Psoas muscle (tissue), 7 donors: ENCODE measurements at regions not wholly inside any gene's neighbourhood (a gene's known extent, or its start where the extent isn't known, plus 50 kb on each side); places are given as distances from the start of the nearest gene placed in this dataset.

Experiments
- ATAC-seq, 4 donors: fragments of 200-7000 bp; cut with Tn5 transposase; one replicate each; pipeline ENCODE4 v1.9.1; 2020; ENCODE audit warnings: moderate library complexity in 3 of 4, mild to moderate bottlenecking in 2 of 4
- DNase-seq, 2 donors: peaks; one replicate each; pipeline ENCODE4 v3.0.0-alpha.2; 2020
- H3K27ac ChIP-seq: fragments of 200-600 bp; one replicate; pipeline ENCODE4 v1.8.0; 2022
- H3K27me3 ChIP-seq, 3 donors: fragments of 200-600 bp in 1 of 3; one replicate each; pipeline versions ENCODE4 v1.6.1 to v1.8.0; 2013 to 2022; ENCODE audit warnings: low read length in 2 of 3, mild to moderate bottlenecking in 2 of 3, moderate library complexity in 1 of 3; ENCODE audit not compliant: insufficient read depth in 3 of 3
- H3K36me3 ChIP-seq, 2 donors: fragments of 200-600 bp in 1 of 2; one replicate each; pipeline versions ENCODE4 v1.6.1 to v1.8.0; 2013 to 2022; ENCODE audit warnings: low read depth in 1 of 2, mild to moderate bottlenecking in 1 of 2, moderate library complexity in 1 of 2; ENCODE audit not compliant: insufficient read depth in 1 of 2
- H3K4me1 ChIP-seq: fragments of 200-600 bp; one replicate; pipeline ENCODE4 v1.8.0; 2022
- H3K4me3 ChIP-seq: fragments of 200-600 bp; one replicate; pipeline ENCODE4 v1.8.0; 2022; ENCODE audit warnings: mild to moderate bottlenecking
- H3K9me3 ChIP-seq: fragments of 200-600 bp; one replicate; pipeline ENCODE4 v1.8.0; 2022
- WGBS, 3 donors: extraction: QIAGEN DNeasy Blood & Tissue Kit; methylation state at CpG; one replicate each; pipeline versions ENCODE4 v1.1.6 to v1.1.7; 2013; 5-methylcytosine and 5-hydroxymethylcytosine counted together
- intact Hi-C, 2 donors: fragments of 100-400 bp; cut with DNase I; formaldehyde crosslinking; loops; one replicate each; pipeline versions ENCODE4 v1.11.0 to v1.14.2; 2022
- TF ChIP-seq, protein P1 (sequence below): fragments of 200-600 bp; IDR thresholded peaks from one replicate; pipeline ENCODE4 v1.8.0; 2022; ENCODE audit warnings: antibody characterized with exemption
- donor health status: healthy with polysubstance abuse.
- donor health status: DM: no; HTN: no; CAD: no; lungs with moderate emphysema.
- donor health status: Bipolar disorder and iron deficiency.
- donor health status: healthy.
- donor health status: DM: yes; HTN: yes; CAD: no.
- donor health status: DM: no; HTN: no; CAD: no.
- donor health status: DM: yes; HTN: yes; CAD: no.

GRCh38 chr6:98458708-98459107, 375.7 kb upstream of the POU3F2 start:
- Histone ChIP-seq H3K9me3 (no peaks in the 10 kb centered on the region), H3K27me3 (no peaks in the 10 kb centered on the region), H3K4me1 (no peaks in the 10 kb centered on the region), H3K36me3 (no peaks in the 10 kb centered on the region), H3K27ac (no peak overlapping the region), H3K4me3 (no peak overlapping the region)
- WGBS, 3 donors = 74 to 83% (median 79%) methylated on average over 2 of the region's 2 CpGs
- DNase-seq (no peak), ATAC-seq (no peak)
- intact Hi-C loops = no loop called here
- TF ChIP-seq, protein P1, sequence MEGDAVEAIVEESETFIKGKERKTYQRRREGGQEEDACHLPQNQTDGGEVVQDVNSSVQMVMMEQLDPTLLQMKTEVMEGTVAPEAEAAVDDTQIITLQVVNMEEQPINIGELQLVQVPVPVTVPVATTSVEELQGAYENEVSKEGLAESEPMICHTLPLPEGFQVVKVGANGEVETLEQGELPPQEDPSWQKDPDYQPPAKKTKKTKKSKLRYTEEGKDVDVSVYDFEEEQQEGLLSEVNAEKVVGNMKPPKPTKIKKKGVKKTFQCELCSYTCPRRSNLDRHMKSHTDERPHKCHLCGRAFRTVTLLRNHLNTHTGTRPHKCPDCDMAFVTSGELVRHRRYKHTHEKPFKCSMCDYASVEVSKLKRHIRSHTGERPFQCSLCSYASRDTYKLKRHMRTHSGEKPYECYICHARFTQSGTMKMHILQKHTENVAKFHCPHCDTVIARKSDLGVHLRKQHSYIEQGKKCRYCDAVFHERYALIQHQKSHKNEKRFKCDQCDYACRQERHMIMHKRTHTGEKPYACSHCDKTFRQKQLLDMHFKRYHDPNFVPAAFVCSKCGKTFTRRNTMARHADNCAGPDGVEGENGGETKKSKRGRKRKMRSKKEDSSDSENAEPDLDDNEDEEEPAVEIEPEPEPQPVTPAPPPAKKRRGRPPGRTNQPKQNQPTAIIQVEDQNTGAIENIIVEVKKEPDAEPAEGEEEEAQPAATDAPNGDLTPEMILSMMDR = no peak

DNA sequence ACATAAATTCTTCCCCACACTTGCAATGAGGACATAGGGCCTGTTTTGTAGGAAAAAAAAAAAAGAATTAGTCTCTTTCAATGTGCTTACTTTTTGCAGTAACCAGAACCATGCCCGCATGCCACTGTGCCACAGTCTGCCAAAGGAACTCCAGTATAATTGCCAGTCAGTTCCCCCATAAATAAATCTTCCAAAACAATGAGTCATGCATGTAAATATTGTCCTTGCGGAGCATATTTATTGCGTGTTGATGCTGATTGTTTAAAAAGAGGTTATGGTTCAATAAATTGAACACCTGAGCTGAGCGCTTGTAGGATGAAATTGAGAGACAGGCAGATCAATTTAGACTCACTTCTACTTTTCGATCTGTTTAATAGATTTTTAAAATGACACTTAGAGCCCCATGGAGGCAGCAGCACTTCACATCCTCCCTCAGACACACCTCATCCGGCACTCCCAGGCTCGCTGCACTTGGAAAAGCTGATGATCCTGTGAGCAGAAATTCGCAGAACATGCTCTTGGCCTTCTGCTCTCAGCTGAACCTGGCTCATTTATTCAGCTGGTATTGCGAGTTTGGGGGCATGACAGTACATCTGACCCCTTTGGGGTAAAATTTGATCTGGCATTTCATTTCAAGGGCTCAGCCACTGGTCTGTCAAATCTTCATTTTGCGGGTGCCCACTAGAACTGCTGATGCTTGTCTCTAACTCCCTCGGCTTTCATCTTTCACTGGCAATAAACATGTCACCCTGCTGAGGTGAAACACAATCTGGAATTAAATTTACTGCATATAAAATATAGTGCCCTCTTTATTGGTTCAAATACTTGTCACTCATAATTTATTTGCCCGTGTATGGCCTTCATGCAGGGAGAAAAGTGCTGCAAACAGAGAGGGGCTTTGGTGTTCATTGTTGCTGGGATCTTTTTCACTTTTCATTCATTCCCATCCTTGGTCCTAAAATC, 371.1 kb upstream of the POU3F2 start:
- Histone ChIP-seq H3K9me3 (no peaks in the 10 kb centered on the region), H3K36me3 (no peaks in the 10 kb centered on the region), H3K27me3 (no peaks in the 10 kb centered on the region), H3K4me1 (no peaks in the 10 kb centered on the region), H3K4me3 (no peak overlapping the region), H3K27ac (no peak overlapping the region)
- no peak for ATAC-seq
- intact Hi-C loops = no loop called here
- TF ChIP-seq, protein P1 = no peak
- DNase-seq = no peak
- 60 to 62% (median 61%) methylated on average over 12 of the region's 12 CpGs for WGBS, 3 donors

- Histone ChIP-seq H3K4me1 (no peaks in the 10 kb centered on the region), H3K4me3 (no peak overlapping the region), H3K27ac (no peak overlapping the region), H3K27me3 (no peaks in the 10 kb centered on the region), H3K9me3 (no peaks in the 10 kb centered on the region), H3K36me3 (no peaks in the 10 kb centered on the region)
- intact Hi-C loops = no loop called here
- ATAC-seq = no peak
- no peak for DNase-seq
- 68 to 78% (median 68%) methylated on average over 2 of the region's 2 CpGs for WGBS, 3 donors
- TF ChIP-seq, protein P1 = no peak
These were observed 367.3 kb upstream of the POU3F2 start for GRCh38 chr6:98467091-98467490.

GRCh38 chr6:98467902-98468301, 366.5 kb upstream of the POU3F2 start:
- Histone ChIP-seq H3K27me3 (no peaks in the 10 kb centered on the region), H3K36me3 (no peaks in the 10 kb centered on the region), H3K4me3 (no peak overlapping the region), H3K9me3 (no peaks in the 10 kb centered on the region), H3K27ac (no peak overlapping the region), H3K4me1 (no peaks in the 10 kb centered on the region)
- no peak for DNase-seq
- intact Hi-C loops = no loop called here
- ATAC-seq = no peak
- 13 to 21% (median 20%) methylated on average over 3 of the region's 3 CpGs for WGBS, 3 donors
- TF ChIP-seq, protein P1 = no peak
